ENCODE measurements at regions not wholly inside any gene's neighbourhood (a gene's known extent, or its start where the extent isn't known, plus 50 kb on each side); places are given as distances from the start of the nearest gene placed in this dataset.

DNA sequence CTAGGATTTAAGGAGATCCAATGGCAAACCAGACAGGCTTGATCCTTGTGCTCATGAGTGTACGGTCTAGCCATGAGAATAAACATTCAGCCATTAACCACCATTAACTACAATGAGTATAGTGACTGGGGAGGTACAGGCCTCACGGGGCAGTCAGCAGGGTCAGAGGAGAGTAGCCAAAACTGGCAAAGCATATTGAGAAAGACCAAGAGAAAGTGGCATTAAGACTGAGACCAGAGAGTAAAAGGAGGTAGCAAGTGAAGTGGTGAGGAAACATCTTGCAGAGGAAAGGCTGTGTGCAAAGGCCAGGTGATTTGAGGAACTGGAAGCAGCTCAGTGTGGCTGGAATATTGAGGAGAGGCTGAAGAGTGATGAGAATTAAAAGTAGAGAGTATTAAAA, 407.2 kb upstream of the LMCD1 start:
- H3K27ac ChIP-seq (ENCODE audit: insufficient read depth, low read length) = no peak overlapping the region
- H3K4me1 ChIP-seq (ENCODE audit: control insufficient read depth, extremely low read depth, insufficient read depth, low read length) = no peaks in the 10 kb centered on the region
- H3K9me3 ChIP-seq (ENCODE audit: control insufficient read depth, insufficient read depth, low read depth, low read length) = no peaks in the 10 kb centered on the region
- no peak overlapping the region for H3K9ac ChIP-seq (ENCODE audit: insufficient read depth, low read length)
- H3K4me2 ChIP-seq (ENCODE audit: extremely low read depth, insufficient read depth, low read length) = no peak overlapping the region
- no peak for DNase-seq (ENCODE audit: low read depth in 2 of 2)
- H2AFZ ChIP-seq (ENCODE audit: low read length) = no peak overlapping the region
- no peaks in the 10 kb centered on the region for H4K20me1 ChIP-seq (ENCODE audit: control insufficient read depth, extremely low read depth, insufficient read depth, low read length)
- H3K27me3 ChIP-seq (ENCODE audit: control insufficient read depth, insufficient read depth, low read length) = no peaks in the 10 kb centered on the region
- H3K36me3 ChIP-seq (ENCODE audit: control insufficient read depth, insufficient read depth, low read length) = no peaks in the 10 kb centered on the region
- no peak for TF ChIP-seq EZH2 (IDR thresholded peaks at IDR 0.05; ENCODE audit: low read length, missing control alignments)
- TF ChIP-seq, protein P1, sequence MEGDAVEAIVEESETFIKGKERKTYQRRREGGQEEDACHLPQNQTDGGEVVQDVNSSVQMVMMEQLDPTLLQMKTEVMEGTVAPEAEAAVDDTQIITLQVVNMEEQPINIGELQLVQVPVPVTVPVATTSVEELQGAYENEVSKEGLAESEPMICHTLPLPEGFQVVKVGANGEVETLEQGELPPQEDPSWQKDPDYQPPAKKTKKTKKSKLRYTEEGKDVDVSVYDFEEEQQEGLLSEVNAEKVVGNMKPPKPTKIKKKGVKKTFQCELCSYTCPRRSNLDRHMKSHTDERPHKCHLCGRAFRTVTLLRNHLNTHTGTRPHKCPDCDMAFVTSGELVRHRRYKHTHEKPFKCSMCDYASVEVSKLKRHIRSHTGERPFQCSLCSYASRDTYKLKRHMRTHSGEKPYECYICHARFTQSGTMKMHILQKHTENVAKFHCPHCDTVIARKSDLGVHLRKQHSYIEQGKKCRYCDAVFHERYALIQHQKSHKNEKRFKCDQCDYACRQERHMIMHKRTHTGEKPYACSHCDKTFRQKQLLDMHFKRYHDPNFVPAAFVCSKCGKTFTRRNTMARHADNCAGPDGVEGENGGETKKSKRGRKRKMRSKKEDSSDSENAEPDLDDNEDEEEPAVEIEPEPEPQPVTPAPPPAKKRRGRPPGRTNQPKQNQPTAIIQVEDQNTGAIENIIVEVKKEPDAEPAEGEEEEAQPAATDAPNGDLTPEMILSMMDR (conservative IDR thresholded peaks at IDR 0.05 in 1 of 2, IDR thresholded peaks at IDR 0.05 in 1 of 2; ENCODE audit: low read depth in 1 of 2, low read length in 2 of 2) = no peak
- no peaks in the 10 kb centered on the region for H3K79me2 ChIP-seq (ENCODE audit: control insufficient read depth, insufficient read depth, low read length)
- H3K4me3 ChIP-seq (replicated peaks in 1 of 4; ENCODE audit: control extremely low read depth in 1 of 4, insufficient read depth in 1 of 4, low read depth in 3 of 4, low read length in 4 of 4) = no peak overlapping the region

DNA sequence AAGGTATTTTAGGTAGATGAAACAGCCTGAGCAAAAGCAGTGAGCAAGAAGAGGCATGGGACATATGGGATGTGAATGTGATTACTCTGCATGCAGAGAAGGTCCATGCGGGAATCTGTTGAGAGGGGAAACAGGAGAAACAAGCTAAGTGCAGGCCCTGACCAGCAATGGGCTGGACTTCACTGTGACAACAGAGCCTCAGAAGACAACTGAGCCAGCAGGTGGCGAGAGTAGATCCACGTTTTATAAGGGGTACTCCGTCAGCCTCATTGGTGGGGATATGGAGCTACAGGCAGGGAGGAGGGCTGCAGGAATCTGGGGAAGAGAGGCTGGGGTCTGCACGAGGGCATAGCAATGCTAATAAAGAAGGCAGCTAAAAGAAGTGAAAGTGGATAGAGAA, 405.9 kb upstream of the LMCD1 start:
- no peak for DNase-seq (ENCODE audit: low read depth in 2 of 2)
- no peaks in the 10 kb centered on the region for H3K27me3 ChIP-seq (ENCODE audit: control insufficient read depth, insufficient read depth, low read length)

DNA sequence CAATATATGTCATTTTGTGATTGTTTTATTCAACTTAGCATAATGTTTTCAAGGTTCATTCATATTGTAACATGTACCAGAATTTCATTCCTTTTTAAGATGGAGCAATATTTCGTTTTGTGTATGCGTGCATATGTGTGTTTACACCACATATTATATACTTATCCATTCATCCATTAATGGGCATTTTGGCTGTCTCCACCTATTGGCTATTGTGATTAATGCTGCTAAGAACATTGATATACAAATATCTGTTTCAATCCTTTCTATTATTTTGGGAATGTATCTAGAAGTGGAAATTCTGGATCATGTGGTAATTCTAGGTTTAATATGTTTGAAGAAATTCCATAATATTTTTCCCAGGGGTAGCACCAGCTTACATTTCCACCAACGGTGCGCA, 403.9 kb upstream of the LMCD1 start:
- TF ChIP-seq, protein P1 (conservative IDR thresholded peaks at IDR 0.05 in 1 of 2, IDR thresholded peaks at IDR 0.05 in 1 of 2; ENCODE audit: low read depth in 1 of 2, low read length in 2 of 2) = no peak
- TF ChIP-seq EZH2 (IDR thresholded peaks at IDR 0.05; ENCODE audit: low read length, missing control alignments) = no peak
- Histone ChIP-seq H3K4me3 (replicated peaks in 1 of 4; ENCODE audit: control extremely low read depth in 1 of 4, insufficient read depth in 1 of 4, low read depth in 3 of 4, low read length in 4 of 4) (no peak overlapping the region), H3K4me2 (ENCODE audit: extremely low read depth, insufficient read depth, low read length) (no peak overlapping the region), H3K9me3 (ENCODE audit: control insufficient read depth, insufficient read depth, low read depth, low read length) (no peaks in the 10 kb centered on the region), H3K79me2 (ENCODE audit: control insufficient read depth, insufficient read depth, low read length) (no peaks in the 10 kb centered on the region), H3K36me3 (ENCODE audit: control insufficient read depth, insufficient read depth, low read length) (no peaks in the 10 kb centered on the region), H2AFZ (ENCODE audit: low read length) (no peak overlapping the region), H3K27me3 (ENCODE audit: control insufficient read depth, insufficient read depth, low read length) (no peaks in the 10 kb centered on the region), H3K9ac (ENCODE audit: insufficient read depth, low read length) (no peak overlapping the region), H3K4me1 (ENCODE audit: control insufficient read depth, extremely low read depth, insufficient read depth, low read length) (no peaks in the 10 kb centered on the region), H3K27ac (ENCODE audit: insufficient read depth, low read length) (no peak overlapping the region), H4K20me1 (ENCODE audit: control insufficient read depth, extremely low read depth, insufficient read depth, low read length) (no peaks in the 10 kb centered on the region)
- no peak for DNase-seq (ENCODE audit: low read depth in 2 of 2)

More for the DNA sequence above, 405.9 kb upstream of the LMCD1 start:
- no peak overlapping the region for H3K4me2 ChIP-seq (ENCODE audit: extremely low read depth, insufficient read depth, low read length)
- H3K4me3 ChIP-seq (replicated peaks in 1 of 4; ENCODE audit: control extremely low read depth in 1 of 4, insufficient read depth in 1 of 4, low read depth in 3 of 4, low read length in 4 of 4) = no peak overlapping the region
- TF ChIP-seq, protein P1 (conservative IDR thresholded peaks at IDR 0.05 in 1 of 2, IDR thresholded peaks at IDR 0.05 in 1 of 2; ENCODE audit: low read depth in 1 of 2, low read length in 2 of 2) = no peak
- TF ChIP-seq EZH2 (IDR thresholded peaks at IDR 0.05; ENCODE audit: low read length, missing control alignments) = no peak
- no peak overlapping the region for H3K27ac ChIP-seq (ENCODE audit: insufficient read depth, low read length)
- no peaks in the 10 kb centered on the region for H3K4me1 ChIP-seq (ENCODE audit: control insufficient read depth, extremely low read depth, insufficient read depth, low read length)
- H3K36me3 ChIP-seq (ENCODE audit: control insufficient read depth, insufficient read depth, low read length) = no peaks in the 10 kb centered on the region
- no peak overlapping the region for H2AFZ ChIP-seq (ENCODE audit: low read length)
- H4K20me1 ChIP-seq (ENCODE audit: control insufficient read depth, extremely low read depth, insufficient read depth, low read length) = no peaks in the 10 kb centered on the region
- no peak overlapping the region for H3K9ac ChIP-seq (ENCODE audit: insufficient read depth, low read length)
- H3K9me3 ChIP-seq (ENCODE audit: control insufficient read depth, insufficient read depth, low read depth, low read length) = no peaks in the 10 kb centered on the region
- H3K79me2 ChIP-seq (ENCODE audit: control insufficient read depth, insufficient read depth, low read length) = no peaks in the 10 kb centered on the region
